ENCODE measurements at regions not wholly inside any gene's neighbourhood (a gene's known extent, or its start where the extent isn't known, plus 50 kb on each side); places are given as distances from the start of the nearest gene placed in this dataset.

DNA sequence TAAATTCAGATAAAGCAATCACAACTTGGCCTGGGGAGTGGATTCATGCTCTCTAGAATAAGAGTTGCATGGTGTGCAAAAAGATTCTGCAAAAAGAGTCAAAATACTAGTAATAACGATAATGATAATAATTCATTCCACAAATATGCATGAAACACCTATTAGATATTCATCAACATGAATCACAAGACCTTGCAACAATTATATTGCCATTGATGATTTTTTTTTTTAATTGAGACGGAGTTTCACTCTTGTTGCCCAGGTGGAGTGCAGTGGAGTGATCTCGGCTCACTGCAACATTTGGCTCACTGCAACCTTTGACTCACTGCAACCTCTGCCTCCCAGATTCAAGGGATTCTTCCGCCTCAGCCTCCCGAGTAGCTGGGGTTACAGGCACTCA is 109.2 kb upstream of the FLRT2 start:
- no peak for DNase-seq (ENCODE audit: low read depth)
- no peak overlapping the region for H3K4me3 ChIP-seq (replicated peaks; ENCODE audit: low read depth, low read length)
- TF ChIP-seq CTCF (IDR thresholded peaks at IDR 0.05; ENCODE audit: low read length, missing control alignments), result no peak

DNA sequence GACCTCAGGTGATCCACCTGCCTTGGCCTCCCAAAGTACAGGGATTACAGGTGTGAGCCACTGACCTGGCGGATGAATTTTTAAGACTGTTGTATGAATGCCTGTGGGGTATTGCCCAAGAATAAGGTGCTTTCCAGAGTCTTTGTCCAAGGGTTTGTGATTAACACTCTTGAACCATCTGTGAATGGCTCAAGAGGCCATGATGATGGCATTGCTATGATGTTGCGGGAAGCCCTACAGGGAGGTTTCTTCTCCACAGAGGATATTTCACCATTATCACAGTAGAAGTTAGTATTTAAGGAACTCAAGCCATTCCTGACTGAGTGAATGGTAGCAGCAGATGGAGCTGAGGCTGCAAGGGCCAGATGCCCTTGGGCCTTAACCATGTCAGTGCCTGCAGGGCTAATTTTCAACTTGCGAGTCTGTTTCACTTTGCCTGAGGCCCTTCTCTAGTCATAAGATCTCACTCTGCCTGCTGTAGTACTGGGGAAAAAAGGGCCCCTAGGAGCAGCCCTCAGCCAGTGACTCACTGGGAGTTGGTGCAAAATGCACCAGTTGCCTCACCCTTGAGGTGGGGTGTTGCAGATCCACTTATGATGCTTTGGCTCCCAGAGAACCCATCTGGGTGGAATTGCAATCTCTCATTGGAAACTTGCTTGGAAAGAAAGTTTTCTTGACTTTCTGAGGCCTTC is 108.6 kb upstream of the FLRT2 start:
- no peak for TF ChIP-seq CTCF (IDR thresholded peaks at IDR 0.05; ENCODE audit: low read length, missing control alignments)
- DNase-seq (ENCODE audit: low read depth), result peak; percentile 69
- H3K4me3 ChIP-seq (replicated peaks; ENCODE audit: low read depth, low read length), result no peak overlapping the region

DNA sequence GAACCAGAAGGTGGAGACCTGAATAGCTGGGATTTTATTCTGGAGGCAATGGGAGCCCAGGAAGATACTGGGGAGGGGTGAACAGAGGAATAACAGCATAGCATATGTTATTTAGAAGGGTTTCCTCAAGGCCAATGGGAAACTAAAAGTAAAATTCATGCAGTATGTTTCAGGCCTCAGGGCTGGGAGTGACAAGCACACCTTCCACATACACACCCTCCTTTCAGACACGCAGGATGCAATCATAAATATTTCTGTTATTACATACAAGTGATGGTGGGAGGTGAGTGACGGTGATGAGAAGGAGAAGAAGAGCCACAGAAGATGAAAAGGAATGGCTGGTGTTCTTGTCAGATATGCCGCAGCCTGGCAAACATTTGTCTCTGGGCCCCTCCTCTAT is 106.1 kb upstream of the FLRT2 start:
- TF ChIP-seq CTCF (IDR thresholded peaks at IDR 0.05; ENCODE audit: low read length, missing control alignments), result no peak
- DNase-seq (ENCODE audit: low read depth), result no peak
- H3K4me3 ChIP-seq (replicated peaks; ENCODE audit: low read depth, low read length), result no peak overlapping the region

DNA sequence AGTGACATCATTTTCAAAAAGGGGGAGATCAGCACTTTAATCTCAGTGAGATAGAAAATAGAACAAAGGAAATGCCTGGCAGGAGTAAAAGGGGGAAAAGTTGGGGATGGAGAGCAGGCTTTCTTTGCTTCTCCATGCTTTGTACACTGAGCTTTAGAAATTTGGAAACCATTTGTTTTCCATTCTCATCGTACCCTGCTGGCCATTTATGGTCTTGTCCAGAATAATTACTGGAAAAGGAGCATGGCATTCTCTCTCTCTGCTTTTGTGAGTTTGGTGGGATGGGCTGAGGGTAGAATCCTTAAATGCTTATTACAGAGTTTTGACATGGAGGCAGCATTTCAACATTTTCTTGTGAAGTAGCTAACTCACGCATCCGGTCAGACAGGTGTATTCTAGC is 104.4 kb upstream of the FLRT2 start:
- H3K4me3 ChIP-seq (replicated peaks; ENCODE audit: low read depth, low read length), result no peak overlapping the region
- no peak for DNase-seq (ENCODE audit: low read depth)
- TF ChIP-seq CTCF (IDR thresholded peaks at IDR 0.05; ENCODE audit: low read length, missing control alignments), result no peak

- no peak for TF ChIP-seq CTCF (IDR thresholded peaks at IDR 0.05; ENCODE audit: low read length, missing control alignments)
- H3K4me3 ChIP-seq (replicated peaks; ENCODE audit: low read depth, low read length), result no peak overlapping the region
- DNase-seq (ENCODE audit: low read depth), result no peak
Observed at GRCh38 chr14:85426068-85426935, 103.6 kb upstream of the FLRT2 start.

- H3K4me3 ChIP-seq (replicated peaks; ENCODE audit: low read depth, low read length), result no peak overlapping the region
- no peak for DNase-seq (ENCODE audit: low read depth)
- no peak for TF ChIP-seq CTCF (IDR thresholded peaks at IDR 0.05; ENCODE audit: low read length, missing control alignments)
Observed at GRCh38 chr14:85428926-85429325, 101.0 kb upstream of the FLRT2 start.

Measured in fibroblast of pulmonary artery (primary cell).